Medulla oblongata (tissue), 1 donor: ENCODE measurements at regions not wholly inside any gene's neighbourhood (a gene's known extent, or its start where the extent isn't known, plus 50 kb on each side); places are given as distances from the start of the nearest gene placed in this dataset.

Source experiments
- DNase-seq: peaks from one replicate; pipeline ENCODE4 v3.0.0-alpha.2; 2015; ENCODE audit errors: extremely low spot score

- DNase-seq = no peak
Observed at GRCh38 chr10:36175954-36176353, 533.9 kb upstream of the FZD8 start.

GRCh38 chr10:36173364-36173763 is 531.3 kb upstream of the FZD8 start:
- DNase-seq = no peak

- DNase-seq = no peak
Observed at GRCh38 chr10:36171953-36172940, 530.2 kb upstream of the FZD8 start.

- no peak for DNase-seq
Observed at GRCh38 chr10:36171556-36171952, 529.5 kb upstream of the FZD8 start.

DNA sequence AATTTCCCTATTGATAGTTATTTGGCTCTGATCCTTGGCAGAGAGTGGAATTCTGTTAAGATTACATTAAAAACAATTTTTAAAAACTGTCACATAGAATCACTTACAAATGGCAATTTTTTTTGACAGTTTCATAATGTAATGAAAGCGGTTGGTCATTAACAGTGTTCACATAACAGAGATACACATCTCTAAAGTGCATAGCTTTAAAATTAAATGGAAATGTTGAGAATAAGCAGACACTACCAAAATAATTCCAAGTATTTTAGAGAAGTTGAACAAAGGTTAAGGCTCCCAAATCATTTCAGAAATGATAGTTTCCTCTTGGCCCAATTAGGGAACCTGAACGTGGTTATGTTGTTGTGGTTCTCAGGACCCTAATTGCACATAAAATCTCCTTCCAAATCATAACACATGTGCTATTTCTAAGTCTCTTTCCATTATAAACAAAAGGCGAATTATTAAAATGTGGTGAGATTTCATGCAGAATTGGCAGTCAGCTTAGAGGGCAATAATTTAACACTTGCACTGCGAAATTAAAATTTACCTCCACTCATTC is 528.9 kb upstream of the FZD8 start:
- no peak for DNase-seq

GRCh38 chr10:36170142-36170719 is 528.1 kb upstream of the FZD8 start:
- DNase-seq = no peak

GRCh38 chr10:36168777-36169176 is 526.7 kb upstream of the FZD8 start:
- DNase-seq = no peak

DNA sequence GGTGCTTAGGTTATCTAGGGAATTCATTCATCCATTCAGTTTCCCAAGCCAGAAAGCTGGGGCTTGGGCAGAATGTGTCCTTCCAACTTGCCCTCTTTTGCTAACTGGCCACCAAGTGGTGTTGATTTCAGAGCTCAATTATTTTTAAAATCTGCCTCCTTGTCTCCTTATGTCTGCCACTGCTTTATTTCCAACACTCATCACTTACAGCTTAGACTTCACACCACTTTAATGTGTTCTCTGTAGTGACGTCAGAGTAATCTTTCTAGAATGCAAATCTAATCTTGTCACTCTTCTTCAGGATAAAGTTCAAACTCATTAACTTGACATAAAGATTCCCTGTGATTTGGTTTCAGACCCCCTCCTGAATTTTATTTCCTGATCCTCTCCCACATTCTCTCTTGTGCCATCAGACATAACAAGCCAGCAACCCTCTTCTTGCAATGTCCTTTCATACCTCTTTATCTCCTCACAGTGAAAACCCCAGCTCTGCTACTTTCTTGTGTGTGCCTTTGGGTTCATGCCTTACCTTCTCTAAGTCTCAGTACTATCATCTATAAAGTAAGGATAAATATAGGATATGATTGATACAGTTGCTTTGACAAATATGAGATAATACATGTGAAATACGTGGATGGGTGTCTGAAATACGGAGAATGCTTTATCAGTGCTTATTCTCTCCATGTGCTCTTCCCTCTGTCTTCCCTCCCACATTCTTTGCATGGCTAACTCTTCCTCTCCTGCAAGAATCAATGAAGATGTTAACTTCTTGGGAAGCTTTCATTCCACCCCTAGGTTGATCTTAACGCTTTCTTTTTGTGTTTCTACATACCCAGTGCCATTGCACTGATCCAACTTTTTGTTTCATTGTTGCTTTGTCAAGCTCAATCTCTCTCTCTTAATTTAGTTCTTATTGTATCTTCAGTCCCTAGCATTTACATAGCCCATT is 522.7 kb upstream of the FZD8 start:
- DNase-seq = no peak

GRCh38 chr10:36163827-36164226 is 521.7 kb upstream of the FZD8 start:
- no peak for DNase-seq

GRCh38 chr10:36157486-36157885 is 515.4 kb upstream of the FZD8 start:
- DNase-seq = no peak

- DNase-seq = no peak
Observed at GRCh38 chr10:36148207-36148606, 506.1 kb upstream of the FZD8 start.

DNA sequence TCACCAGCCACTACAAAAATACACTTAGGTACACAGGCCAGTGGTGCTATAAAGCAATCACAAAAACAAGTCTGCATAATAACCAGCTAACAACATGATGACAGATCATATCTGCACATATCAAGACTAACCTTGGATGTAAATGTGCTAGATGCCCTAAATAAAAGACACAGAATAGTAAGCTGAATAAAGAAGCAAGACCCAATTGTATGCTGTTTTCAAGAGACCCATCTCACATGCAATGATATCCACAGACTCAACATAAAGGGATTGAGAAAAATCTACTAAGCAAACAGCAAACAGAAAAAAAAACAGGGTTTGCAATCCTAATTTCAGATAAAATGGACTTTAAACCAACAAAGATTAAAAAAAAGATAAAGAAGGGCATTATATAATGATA is 505.4 kb upstream of the FZD8 start:
- DNase-seq = no peak

DNA sequence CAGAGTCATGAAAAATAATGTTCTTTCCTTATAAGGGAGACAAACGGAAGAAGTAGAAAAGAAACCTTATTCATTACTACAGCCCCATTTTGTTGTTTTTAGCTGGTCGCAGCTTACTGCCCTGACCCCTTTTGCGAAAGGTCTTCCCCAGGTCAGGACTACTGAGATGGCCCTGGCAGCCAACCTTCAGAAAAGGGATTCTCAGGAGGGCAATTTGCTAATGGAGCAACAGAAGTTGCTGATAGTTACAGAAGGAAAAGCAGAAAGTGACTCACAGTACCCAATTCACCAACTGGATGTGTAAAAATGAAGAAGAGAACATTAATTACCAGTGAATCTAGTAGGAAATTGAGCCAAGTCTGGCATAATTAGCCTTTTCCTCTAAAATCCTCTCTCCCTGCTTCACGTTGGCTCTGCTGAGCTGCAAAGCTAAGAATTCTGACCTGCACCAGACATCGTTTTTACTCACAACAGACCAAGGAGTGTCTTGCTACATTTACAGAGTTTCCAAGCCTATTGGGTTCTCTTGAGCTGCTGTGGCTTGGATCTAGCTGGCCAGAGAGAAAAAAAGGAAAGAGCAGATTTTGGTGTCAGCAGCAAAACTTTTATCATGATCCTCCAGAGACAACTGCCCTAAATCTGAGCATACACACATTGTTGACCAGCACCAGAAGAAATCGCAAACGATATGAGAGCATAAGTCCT is 499.9 kb upstream of the FZD8 start:
- no peak for DNase-seq

GRCh38 chr10:36129051-36129450 is 487.0 kb upstream of the FZD8 start:
- DNase-seq = no peak

GRCh38 chr10:36126076-36126475 is 484.0 kb upstream of the FZD8 start:
- DNase-seq = no peak

GRCh38 chr10:36119455-36119854 is 477.4 kb upstream of the FZD8 start:
- DNase-seq = peak; percentile 12

DNA sequence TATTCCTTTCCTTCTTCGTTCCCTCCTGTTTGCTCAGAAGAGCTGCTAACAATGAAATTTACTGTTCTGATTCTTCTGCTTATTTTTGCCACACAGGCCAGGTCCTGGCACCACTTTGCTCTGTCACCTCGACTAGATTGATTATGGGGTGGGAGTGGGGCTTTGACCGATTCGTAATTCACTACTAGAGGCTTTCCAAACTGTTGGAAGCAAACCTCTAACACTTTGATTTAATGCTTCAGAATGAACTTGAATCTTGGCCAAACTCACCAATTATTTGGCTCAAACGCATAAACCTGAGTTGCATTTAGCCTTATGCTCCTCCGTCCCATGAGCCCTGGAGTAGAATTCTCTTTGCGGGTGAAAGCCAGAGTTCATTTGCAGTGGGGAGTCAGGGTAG is 476.2 kb upstream of the FZD8 start:
- DNase-seq = no peak

DNA sequence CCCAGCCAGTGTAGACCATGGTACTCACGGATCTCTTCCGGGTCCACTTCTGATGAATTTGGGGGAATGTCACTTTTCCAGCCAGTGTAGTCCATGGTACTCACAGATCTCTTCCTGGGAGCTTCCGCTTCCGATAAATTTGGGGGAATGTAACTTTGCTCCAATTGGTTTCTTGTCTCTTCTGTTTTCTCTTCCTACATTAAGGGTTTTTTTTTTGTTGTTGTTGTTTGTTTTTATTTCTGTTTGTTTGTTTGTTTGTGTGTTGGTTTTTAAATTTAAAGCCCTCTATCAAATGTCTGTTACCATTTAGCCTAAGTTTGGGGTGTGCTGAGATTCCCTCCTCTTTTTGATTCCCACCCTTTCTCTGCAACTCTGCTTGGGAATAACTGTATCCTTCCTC is 475.8 kb upstream of the FZD8 start:
- no peak for DNase-seq

DNA sequence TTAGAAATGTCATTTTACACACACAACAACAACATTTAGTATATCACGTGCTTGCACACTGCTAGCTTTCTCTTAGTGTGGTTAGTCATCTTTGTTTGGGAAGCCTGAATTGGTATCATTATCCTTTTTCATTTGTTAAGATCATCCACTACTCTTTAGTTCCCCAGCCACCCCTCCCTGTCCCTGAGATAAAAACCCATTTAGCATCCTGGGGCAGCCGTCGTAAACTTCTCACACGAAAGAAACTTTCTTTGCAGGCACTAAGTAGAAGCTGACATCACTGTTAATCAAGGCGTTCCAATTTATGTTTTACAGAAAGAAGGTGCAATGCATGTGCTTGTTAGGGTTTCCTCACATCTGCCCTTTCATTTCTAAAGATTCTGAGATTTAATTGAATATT is 475.1 kb upstream of the FZD8 start:
- DNase-seq = no peak

DNA sequence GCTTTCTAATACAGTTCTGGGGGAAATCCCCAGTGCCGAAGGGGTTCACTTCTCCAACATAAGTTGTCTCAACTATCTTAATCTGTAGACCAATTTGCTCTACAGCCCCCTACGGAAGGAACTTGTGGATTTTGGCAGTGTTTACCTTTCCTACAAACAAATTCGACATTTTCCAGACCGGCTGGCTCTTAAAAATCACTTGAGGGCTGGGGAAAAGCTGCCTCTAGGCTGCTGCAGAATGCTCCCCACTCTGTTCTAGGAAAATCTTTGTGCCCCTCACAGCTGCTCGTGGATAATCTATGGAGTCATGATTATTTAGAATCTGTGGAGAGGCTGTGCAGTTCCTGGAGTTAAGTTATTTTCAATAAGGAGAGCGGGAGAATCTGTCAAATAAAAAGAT is 474.6 kb upstream of the FZD8 start:
- no peak for DNase-seq

DNA sequence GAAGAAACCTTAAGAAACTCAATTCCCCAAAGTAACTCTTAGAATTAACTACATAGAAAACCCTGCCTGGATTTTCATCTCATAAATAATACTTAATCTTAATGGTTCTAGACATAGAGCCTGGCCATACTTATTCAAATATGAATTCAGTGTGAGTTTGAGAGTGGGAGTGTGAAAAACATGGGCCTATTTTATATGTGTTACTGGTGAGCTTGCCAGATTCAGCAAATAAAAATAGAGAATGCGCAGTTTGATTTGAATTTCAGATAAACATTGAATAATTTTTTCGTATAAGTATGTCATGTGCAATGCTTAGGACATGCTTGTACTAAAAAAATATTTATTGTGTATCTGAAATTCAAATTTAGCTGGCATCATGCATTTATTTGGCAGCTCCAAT is 473.9 kb upstream of the FZD8 start:
- no peak for DNase-seq
